ENCODE measurements at regions not wholly inside any gene's neighbourhood (a gene's known extent, or its start where the extent isn't known, plus 50 kb on each side); places are given as distances from the start of the nearest gene placed in this dataset.

DNA sequence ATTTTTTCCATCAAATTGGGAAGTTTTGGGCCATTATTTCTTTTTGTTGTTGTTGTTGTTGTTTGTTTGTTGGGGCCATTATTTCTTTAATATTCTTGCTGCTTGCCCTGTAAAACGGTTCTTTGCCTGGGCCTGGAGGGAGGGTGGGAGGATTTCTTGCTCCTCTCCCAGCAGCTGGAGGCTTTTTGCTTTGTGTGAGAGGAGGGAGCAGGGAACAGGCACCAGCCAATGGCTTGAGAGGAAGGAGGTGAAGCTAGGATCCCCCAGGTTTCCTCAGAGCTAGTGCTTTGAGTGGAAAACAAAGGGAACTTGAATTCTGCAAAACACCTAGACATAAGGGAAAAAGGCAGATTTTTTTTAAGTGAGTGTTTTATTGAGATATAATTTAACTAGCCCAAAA, 61.2 kb upstream of the DNAJC19 start:
- Histone ChIP-seq H3K4me1 (ENCODE audit: control insufficient read depth in 1 of 2, insufficient read depth in 1 of 2, low read depth in 1 of 2, low read length in 1 of 2) (no peaks in the 10 kb centered on the region), H3K27me3 (no peaks in the 10 kb centered on the region), H3K4me3 (ENCODE audit: low read depth in 1 of 2, low read length in 1 of 2) (no peak overlapping the region), H3K9me3 (peaks cover 3% of the 10 kb centered on the region), H3K36me3 (no peaks in the 10 kb centered on the region), H3K27ac (no peak overlapping the region)
- TF ChIP-seq, protein P1, sequence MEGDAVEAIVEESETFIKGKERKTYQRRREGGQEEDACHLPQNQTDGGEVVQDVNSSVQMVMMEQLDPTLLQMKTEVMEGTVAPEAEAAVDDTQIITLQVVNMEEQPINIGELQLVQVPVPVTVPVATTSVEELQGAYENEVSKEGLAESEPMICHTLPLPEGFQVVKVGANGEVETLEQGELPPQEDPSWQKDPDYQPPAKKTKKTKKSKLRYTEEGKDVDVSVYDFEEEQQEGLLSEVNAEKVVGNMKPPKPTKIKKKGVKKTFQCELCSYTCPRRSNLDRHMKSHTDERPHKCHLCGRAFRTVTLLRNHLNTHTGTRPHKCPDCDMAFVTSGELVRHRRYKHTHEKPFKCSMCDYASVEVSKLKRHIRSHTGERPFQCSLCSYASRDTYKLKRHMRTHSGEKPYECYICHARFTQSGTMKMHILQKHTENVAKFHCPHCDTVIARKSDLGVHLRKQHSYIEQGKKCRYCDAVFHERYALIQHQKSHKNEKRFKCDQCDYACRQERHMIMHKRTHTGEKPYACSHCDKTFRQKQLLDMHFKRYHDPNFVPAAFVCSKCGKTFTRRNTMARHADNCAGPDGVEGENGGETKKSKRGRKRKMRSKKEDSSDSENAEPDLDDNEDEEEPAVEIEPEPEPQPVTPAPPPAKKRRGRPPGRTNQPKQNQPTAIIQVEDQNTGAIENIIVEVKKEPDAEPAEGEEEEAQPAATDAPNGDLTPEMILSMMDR (IDR thresholded peaks at IDR 0.05), result no peak

DNA sequence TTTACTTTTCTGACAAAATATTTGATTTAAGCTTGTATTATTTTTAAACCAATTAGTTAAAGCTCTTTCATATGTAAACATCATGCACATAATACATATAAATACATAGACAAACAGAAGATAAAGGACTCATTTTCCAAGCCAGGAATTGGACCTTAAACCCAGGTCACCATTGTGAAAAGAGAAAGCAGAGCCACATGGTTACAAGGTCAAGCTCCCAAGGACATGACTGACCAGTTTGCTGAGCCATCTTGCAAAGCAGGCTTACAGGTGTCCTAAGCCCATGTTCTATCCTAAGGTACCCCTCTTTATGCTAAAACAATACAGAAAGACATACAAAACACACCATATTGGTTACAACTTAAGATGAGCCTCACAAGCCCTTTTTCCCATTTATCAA, 50.5 kb upstream of the DNAJC19 start:
- Histone ChIP-seq H3K4me3 (ENCODE audit: low read depth in 1 of 2, low read length in 1 of 2) (no peak overlapping the region), H3K27me3 (no peaks in the 10 kb centered on the region), H3K4me1 (ENCODE audit: control insufficient read depth in 1 of 2, insufficient read depth in 1 of 2, low read depth in 1 of 2, low read length in 1 of 2) (no peaks in the 10 kb centered on the region), H3K9me3 (peaks cover 4% of the 10 kb centered on the region), H3K27ac (no peak overlapping the region), H3K36me3 (no peaks in the 10 kb centered on the region)
- TF ChIP-seq, protein P1 (IDR thresholded peaks at IDR 0.05), result no peak
